ENCODE measurements at regions not wholly inside any gene's neighbourhood (a gene's known extent, or its start where the extent isn't known, plus 50 kb on each side); places are given as distances from the start of the nearest gene placed in this dataset.

DNA sequence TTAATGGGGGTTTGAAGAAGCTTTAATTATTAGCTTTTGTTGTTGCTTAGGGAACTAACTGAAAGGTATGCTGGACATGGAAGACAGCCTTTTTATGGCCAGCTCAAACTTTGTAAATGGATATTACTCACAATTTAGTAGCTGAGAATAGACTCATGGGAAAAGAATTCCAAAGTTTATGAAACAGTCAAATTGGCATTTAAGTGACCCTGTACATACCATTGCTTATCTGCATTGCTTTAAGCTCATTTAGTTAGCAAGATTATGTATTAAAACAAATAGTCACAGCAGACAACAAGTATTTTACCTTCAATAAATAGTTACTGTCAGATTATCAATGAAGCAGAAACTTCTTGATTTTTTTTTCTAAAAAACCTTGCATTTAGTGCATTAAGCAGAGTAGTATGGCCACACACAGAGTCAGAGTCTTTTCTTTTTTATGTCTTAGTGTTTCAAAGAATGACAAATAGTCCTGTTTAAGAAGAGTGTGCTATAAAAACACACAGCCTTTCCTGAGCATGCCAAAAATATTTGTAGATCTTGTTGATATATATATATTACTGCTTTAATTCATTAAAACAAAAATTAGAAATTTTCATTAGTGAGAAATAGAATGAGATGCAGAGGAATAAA lies 102.2 kb downstream of the TTC6 start:
- TF ChIP-seq POLR2A (IDR thresholded peaks at IDR 0.05; ENCODE audit: low read depth, low read length) (no peak), POLR2AphosphoS5 (IDR thresholded peaks at IDR 0.05; ENCODE audit: low read depth, low read length) (no peak), TAF1 (IDR thresholded peaks at IDR 0.05; ENCODE audit: borderline replicate concordance, low read depth, low read length) (no peak)
